ENCODE measurements at regions not wholly inside any gene's neighbourhood (a gene's known extent, or its start where the extent isn't known, plus 50 kb on each side); places are given as distances from the start of the nearest gene placed in this dataset.

DNA sequence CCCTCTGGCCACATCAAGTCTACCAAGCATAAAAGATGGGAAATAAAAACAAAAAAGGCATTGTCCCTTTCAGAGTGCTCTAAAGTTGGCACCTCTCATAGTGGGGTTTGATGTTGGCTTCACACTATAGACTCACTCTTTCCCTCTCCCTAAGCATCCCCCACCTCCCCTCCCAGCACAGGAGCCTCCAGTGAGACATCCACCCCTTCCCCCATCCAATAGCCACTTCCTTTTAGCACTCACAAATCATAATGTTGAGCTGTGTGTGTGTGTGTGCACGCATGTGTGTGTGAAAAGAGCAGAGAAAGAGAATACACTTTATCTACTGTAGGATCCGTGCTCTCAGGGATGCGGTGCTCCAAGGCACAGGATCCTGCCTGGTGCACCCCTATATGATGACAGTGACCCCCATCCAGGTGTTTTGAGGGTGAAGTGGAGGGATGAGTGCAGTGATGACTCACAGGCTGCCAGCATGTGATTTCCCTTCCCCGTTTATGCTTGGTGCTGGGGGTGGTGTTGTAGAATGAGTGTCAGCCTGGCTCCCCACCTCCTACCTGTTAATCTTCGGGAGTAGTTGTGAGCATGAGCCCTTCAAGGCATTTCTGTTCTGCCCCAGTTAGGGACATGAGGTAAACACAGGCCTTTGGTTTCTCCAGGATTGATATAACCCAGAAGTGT is 235.2 kb upstream of the B3GAT1 start:
- TF ChIP-seq POLR2AphosphoS5 (IDR thresholded peaks at IDR 0.05) (no peak), POLR2A (IDR thresholded peaks at IDR 0.05) (no peak)
- TF ChIP-seq, protein P1, sequence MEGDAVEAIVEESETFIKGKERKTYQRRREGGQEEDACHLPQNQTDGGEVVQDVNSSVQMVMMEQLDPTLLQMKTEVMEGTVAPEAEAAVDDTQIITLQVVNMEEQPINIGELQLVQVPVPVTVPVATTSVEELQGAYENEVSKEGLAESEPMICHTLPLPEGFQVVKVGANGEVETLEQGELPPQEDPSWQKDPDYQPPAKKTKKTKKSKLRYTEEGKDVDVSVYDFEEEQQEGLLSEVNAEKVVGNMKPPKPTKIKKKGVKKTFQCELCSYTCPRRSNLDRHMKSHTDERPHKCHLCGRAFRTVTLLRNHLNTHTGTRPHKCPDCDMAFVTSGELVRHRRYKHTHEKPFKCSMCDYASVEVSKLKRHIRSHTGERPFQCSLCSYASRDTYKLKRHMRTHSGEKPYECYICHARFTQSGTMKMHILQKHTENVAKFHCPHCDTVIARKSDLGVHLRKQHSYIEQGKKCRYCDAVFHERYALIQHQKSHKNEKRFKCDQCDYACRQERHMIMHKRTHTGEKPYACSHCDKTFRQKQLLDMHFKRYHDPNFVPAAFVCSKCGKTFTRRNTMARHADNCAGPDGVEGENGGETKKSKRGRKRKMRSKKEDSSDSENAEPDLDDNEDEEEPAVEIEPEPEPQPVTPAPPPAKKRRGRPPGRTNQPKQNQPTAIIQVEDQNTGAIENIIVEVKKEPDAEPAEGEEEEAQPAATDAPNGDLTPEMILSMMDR (IDR thresholded peaks at IDR 0.05), result no peak

All from prostate gland (tissue), 2 donors.